Activated CD8-positive, alpha-beta memory T cell treated with anti-CD3 and anti-CD28 coated beads for 48 hours (primary cell): ENCODE measurements at regions not wholly inside any gene's neighbourhood (a gene's known extent, or its start where the extent isn't known, plus 50 kb on each side); places are given as distances from the start of the nearest gene placed in this dataset.

Experiments
- DNase-seq, 3 experiments: peaks; one replicate each; pipeline ENCODE4 v3.0.0-alpha.2; 2020; ENCODE audit warnings: low read depth in 2 of 3, low spot score in 2 of 3

GRCh38 chr2:59301466-59302402, 1060.6 kb upstream of the FANCL start:
- DNase-seq = no peak

- DNase-seq = no peak
Observed at GRCh38 chr2:59297816-59298215, 1056.7 kb upstream of the FANCL start.

GRCh38 chr2:59296279-59296678, 1055.2 kb upstream of the FANCL start:
- DNase-seq = no peak

GRCh38 chr2:59295524-59296162, 1054.5 kb upstream of the FANCL start:
- no peak for DNase-seq

GRCh38 chr2:59288771-59289170, 1047.6 kb upstream of the FANCL start:
- no peak for DNase-seq

GRCh38 chr2:59282374-59283057, 1041.4 kb upstream of the FANCL start:
- no peak for DNase-seq

GRCh38 chr2:59277671-59278070, 1036.5 kb upstream of the FANCL start:
- DNase-seq = no peak

- no peak for DNase-seq
Observed at GRCh38 chr2:59276917-59277316, 1035.8 kb upstream of the FANCL start.

GRCh38 chr2:59276033-59276432, 1034.9 kb upstream of the FANCL start:
- DNase-seq = no peak

GRCh38 chr2:59266453-59266852, 1025.3 kb upstream of the FANCL start:
- no peak for DNase-seq

GRCh38 chr2:59259913-59260312, 1018.8 kb upstream of the FANCL start:
- no peak for DNase-seq

- no peak for DNase-seq
Observed at GRCh38 chr2:59256290-59256689, 1015.2 kb upstream of the FANCL start.

- DNase-seq = no peak
Observed at GRCh38 chr2:59254279-59254678, 1013.2 kb upstream of the FANCL start.

- DNase-seq = no peak
Observed at GRCh38 chr2:59250307-59250677, 1009.2 kb upstream of the FANCL start.

- no peak for DNase-seq
Observed at GRCh38 chr2:59249441-59250306, 1008.5 kb upstream of the FANCL start.

GRCh38 chr2:59239146-59239545, 998.0 kb upstream of the FANCL start:
- no peak for DNase-seq

- no peak for DNase-seq
Observed at GRCh38 chr2:59237311-59237710, 996.2 kb upstream of the FANCL start.

- DNase-seq = no peak
Observed at GRCh38 chr2:59236723-59237122, 995.6 kb upstream of the FANCL start.

- DNase-seq = no peak
Observed at GRCh38 chr2:59233920-59234319, 992.8 kb upstream of the FANCL start.

GRCh38 chr2:59233448-59233847, 992.3 kb upstream of the FANCL start:
- no peak for DNase-seq
